Lung (tissue), 11 donors: ENCODE measurements at regions not wholly inside any gene's neighbourhood (a gene's known extent, or its start where the extent isn't known, plus 50 kb on each side); places are given as distances from the start of the nearest gene placed in this dataset.

Source experiments
- ATAC-seq: fragments of 200-7000 bp; cut with Tn5 transposase; one replicate; pipeline ENCODE4 v1.9.1; 2020; ENCODE audit warnings: moderate number of reproducible peaks; ENCODE audit not compliant: insufficient read depth, low FRiP score
- DNase-seq, 3 donors: peaks; one replicate each; pipeline ENCODE4 v3.0.0-alpha.2; 2013 to 2017
- H3K27ac ChIP-seq, 2 donors: one replicate each; pipeline ENCODE4 v1.5.1; 2013; ENCODE audit warnings: mild to moderate bottlenecking in 2 of 2, moderate library complexity in 2 of 2, control low read depth in 1 of 2, inconsistent platforms in 1 of 2, low read depth in 1 of 2, low read length in 1 of 2
- H3K27me3 ChIP-seq, 3 donors: one replicate each; pipeline ENCODE4 v1.5.1; 2013; ENCODE audit warnings: low read length in 2 of 3; ENCODE audit not compliant: control insufficient read depth in 3 of 3, insufficient read depth in 3 of 3
- H3K36me3 ChIP-seq, 4 donors: one replicate each; pipeline ENCODE4 v1.5.1; 2013; ENCODE audit warnings: low read length in 4 of 4, mild to moderate bottlenecking in 1 of 4, moderate library complexity in 1 of 4; ENCODE audit not compliant: control insufficient read depth in 4 of 4, insufficient read depth in 4 of 4
- H3K4me1 ChIP-seq, 5 donors: one replicate each; pipeline ENCODE4 v1.5.1; 2013; ENCODE audit warnings: low read length in 5 of 5, mild to moderate bottlenecking in 2 of 5, moderate library complexity in 1 of 5; ENCODE audit not compliant: control insufficient read depth in 5 of 5, insufficient read depth in 5 of 5
- H3K4me3 ChIP-seq: one replicate; pipeline ENCODE4 v1.5.1; 2013; ENCODE audit warnings: mild to moderate bottlenecking, control low read depth, moderate library complexity
- H3K9ac ChIP-seq, 2 donors: one replicate each; pipeline ENCODE4 v1.5.1; 2013; ENCODE audit warnings: low read length in 2 of 2, control low read depth in 1 of 2; ENCODE audit not compliant: insufficient read depth in 1 of 2
- H3K9me3 ChIP-seq, 4 donors: one replicate each; pipeline ENCODE4 v1.5.1; 2013; ENCODE audit warnings: low read length in 3 of 4, mild to moderate bottlenecking in 1 of 4, moderate library complexity in 1 of 4; ENCODE audit not compliant: control insufficient read depth in 4 of 4, insufficient read depth in 3 of 4
- WGBS, 2 donors: extraction: QIAGEN DNeasy Blood & Tissue Kit; methylation state at CpG; one replicate each; pipeline ENCODE4 v1.1.7; 2013; 5-methylcytosine and 5-hydroxymethylcytosine counted together
- TF ChIP-seq, protein P1 (sequence below): IDR thresholded peaks from 2 replicates; pipeline ENCODE4 v1.5.1; 2012; ENCODE audit warnings: mild to moderate bottlenecking; ENCODE audit errors: control extremely low read depth, extremely low read depth
- donor health status: control.
- donor health status: control.
- donor health status: Bipolar disorder and iron deficiency.
- donor health status: healthy.
- donor health status: DM: yes; HTN: yes; CAD: no.

DNA sequence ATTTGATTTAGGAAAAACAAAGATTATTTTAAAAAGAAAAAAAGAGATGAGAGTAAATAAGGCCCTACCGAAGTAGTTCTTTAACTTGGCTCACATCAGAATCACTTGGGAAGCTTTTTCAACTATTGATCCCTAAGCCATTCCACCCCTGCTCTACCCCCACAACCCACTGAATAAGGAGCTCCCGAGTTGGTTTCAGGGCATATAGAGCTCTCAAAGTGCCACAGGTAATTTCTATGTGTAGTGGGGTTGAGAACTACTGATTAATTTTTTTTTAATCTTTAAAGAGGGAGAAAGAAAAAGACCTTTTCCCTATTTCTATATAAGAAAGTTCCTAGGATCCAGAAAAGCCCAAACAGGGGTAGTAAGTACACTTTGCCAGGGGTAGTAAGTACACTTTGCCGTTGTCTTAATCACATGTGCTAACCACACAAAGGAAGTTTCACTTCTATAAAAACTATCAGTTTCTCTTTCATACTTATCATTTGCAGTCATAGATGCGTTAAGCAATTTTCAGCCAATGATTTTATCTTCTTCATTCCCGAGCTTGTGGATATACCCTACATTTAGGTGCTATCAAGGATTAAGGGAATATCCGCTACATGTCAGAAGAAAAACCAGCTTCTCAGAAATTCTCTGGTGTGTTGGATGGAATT is 108.4 kb upstream of the ZC3H12C start:
- Histone ChIP-seq H3K4me1 (no peaks in the 10 kb centered on the region), H3K36me3 (no peaks in the 10 kb centered on the region), H3K9me3 (no peaks in the 10 kb centered on the region), H3K27me3 (no peaks in the 10 kb centered on the region), H3K4me3 (no peak overlapping the region), H3K27ac (no peak overlapping the region), H3K9ac (no peak overlapping the region)
- no peak for DNase-seq
- WGBS, 2 donors: 48 to 61% methylated on average over 6 of the region's 6 CpGs
- no peak for ATAC-seq
- TF ChIP-seq, protein P1, sequence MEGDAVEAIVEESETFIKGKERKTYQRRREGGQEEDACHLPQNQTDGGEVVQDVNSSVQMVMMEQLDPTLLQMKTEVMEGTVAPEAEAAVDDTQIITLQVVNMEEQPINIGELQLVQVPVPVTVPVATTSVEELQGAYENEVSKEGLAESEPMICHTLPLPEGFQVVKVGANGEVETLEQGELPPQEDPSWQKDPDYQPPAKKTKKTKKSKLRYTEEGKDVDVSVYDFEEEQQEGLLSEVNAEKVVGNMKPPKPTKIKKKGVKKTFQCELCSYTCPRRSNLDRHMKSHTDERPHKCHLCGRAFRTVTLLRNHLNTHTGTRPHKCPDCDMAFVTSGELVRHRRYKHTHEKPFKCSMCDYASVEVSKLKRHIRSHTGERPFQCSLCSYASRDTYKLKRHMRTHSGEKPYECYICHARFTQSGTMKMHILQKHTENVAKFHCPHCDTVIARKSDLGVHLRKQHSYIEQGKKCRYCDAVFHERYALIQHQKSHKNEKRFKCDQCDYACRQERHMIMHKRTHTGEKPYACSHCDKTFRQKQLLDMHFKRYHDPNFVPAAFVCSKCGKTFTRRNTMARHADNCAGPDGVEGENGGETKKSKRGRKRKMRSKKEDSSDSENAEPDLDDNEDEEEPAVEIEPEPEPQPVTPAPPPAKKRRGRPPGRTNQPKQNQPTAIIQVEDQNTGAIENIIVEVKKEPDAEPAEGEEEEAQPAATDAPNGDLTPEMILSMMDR: no peak

DNA sequence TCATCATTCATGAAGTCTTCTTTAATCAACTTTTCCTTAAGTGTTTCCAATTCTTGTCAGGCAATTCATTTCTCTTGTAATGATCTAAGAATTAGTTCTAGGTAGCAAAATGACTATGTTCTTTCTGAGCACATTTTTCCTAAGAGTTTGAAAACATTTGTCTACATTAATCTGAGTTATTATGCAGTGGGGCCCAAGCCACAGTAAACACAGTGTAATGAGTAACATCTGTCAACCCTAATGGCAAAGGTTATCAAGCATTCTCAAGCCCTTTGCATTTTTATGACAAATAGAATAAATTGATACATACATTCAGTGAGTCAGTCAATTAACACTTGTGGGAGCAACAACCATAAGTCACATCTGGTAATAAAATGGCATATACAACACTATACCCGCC is 106.7 kb upstream of the ZC3H12C start:
- Histone ChIP-seq H3K9me3 (no peaks in the 10 kb centered on the region), H3K4me3 (no peak overlapping the region), H3K9ac (no peak overlapping the region), H3K4me1 (no peaks in the 10 kb centered on the region), H3K27me3 (peaks cover 0 to 3% (median 0%) of the 10 kb centered on the region in 3 donors), H3K27ac (no peak overlapping the region), H3K36me3 (no peaks in the 10 kb centered on the region)
- TF ChIP-seq, protein P1: no peak
- no peak for DNase-seq
- no peak for ATAC-seq
- 91 to 93% methylated on average over 1 of the region's 1 CpG for WGBS, 2 donors

DNA sequence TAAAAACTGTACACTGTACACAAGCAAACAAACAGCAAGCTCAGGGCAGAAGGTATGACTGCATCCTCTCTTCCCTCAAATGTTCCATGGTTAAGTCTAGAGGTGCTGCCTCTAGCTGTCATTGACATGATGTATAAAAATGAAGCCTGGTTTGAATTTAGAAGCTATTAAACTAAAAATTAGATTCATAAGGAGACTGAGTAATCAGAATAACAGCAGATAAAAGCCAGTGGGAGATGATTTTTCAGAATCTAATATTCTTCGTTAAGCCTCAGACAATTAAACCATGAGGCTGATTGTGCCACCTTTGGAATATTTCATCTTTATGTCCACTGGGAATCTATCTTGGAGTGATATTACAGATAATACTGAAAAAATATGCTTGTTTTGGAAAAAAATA is 101.4 kb upstream of the ZC3H12C start:
- no peak for ATAC-seq
- Histone ChIP-seq H3K27ac (no peak overlapping the region), H3K9ac (no peak overlapping the region), H3K27me3 (peaks cover 0 to 3% (median 0%) of the 10 kb centered on the region in 3 donors), H3K9me3 (no peaks in the 10 kb centered on the region), H3K4me3 (no peak overlapping the region), H3K36me3 (no peaks in the 10 kb centered on the region), H3K4me1 (no peaks in the 10 kb centered on the region)
- WGBS, 2 donors: 94 to 100% methylated on average over 1 of the region's 1 CpG
- DNase-seq: no peak
- TF ChIP-seq, protein P1: no peak

DNA sequence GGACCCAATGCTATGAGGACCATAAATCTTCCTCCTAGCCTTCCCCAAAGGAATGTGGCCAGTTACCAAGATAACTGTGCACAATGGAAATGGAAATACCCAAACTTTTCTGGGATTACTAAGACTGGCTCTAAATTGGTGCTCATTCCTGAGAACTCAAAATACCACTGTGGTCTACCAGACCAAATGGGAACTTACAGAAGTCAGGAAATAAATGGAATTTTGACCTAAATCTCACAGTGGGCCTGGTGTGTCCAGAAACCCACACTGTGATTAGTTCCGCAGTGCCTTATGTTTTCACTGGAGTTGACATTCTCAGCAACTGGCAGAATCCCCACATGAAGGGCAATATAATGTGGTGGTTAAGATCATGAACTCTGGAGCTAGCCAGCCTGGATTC is 99.4 kb upstream of the ZC3H12C start:
- H3K27ac ChIP-seq: no peak overlapping the region
- WGBS, 2 donors: 95 to 96% methylated on average over 1 of the region's 1 CpG
- no peaks in the 10 kb centered on the region for H3K9me3 ChIP-seq
- TF ChIP-seq, protein P1: no peak
- no peak for DNase-seq
- ATAC-seq: no peak
- peaks cover 0 to 3% (median 0%) of the 10 kb centered on the region in 3 donors for H3K27me3 ChIP-seq
- H3K9ac ChIP-seq: no peak overlapping the region
- no peaks in the 10 kb centered on the region for H3K36me3 ChIP-seq
- no peaks in the 10 kb centered on the region for H3K4me1 ChIP-seq
- H3K4me3 ChIP-seq: no peak overlapping the region
